ENCODE measurements at regions not wholly inside any gene's neighbourhood (a gene's known extent, or its start where the extent isn't known, plus 50 kb on each side); places are given as distances from the start of the nearest gene placed in this dataset.

DNA sequence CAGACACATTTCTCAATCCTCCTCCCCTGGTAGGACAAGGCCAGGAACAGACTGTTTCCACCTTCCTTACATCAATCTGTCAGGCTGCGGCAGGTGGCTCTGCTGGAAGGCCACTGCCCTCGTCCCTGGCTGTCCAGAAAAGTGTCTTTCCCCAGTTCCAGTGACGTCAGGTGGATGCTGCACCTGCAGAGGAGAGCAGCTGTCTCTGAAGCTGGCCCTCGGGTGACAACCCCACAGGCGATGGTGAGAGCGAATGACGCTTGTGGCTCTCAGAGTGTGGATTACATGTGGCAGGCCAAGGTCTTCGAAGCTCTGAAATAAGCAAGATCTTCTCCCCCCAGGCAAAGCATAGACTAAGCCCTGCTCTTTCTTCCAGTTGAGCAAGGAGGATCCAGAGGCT is 146.9 kb upstream of the RET start:
- TF ChIP-seq, protein P1, sequence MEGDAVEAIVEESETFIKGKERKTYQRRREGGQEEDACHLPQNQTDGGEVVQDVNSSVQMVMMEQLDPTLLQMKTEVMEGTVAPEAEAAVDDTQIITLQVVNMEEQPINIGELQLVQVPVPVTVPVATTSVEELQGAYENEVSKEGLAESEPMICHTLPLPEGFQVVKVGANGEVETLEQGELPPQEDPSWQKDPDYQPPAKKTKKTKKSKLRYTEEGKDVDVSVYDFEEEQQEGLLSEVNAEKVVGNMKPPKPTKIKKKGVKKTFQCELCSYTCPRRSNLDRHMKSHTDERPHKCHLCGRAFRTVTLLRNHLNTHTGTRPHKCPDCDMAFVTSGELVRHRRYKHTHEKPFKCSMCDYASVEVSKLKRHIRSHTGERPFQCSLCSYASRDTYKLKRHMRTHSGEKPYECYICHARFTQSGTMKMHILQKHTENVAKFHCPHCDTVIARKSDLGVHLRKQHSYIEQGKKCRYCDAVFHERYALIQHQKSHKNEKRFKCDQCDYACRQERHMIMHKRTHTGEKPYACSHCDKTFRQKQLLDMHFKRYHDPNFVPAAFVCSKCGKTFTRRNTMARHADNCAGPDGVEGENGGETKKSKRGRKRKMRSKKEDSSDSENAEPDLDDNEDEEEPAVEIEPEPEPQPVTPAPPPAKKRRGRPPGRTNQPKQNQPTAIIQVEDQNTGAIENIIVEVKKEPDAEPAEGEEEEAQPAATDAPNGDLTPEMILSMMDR (conservative IDR thresholded peaks at IDR 0.05), result no peak
- no peak for TF ChIP-seq EZH2 (IDR thresholded peaks at IDR 0.05; ENCODE audit: low read depth)

All from PC-9 (cell line).